ENCODE measurements at regions not wholly inside any gene's neighbourhood (a gene's known extent, or its start where the extent isn't known, plus 50 kb on each side); places are given as distances from the start of the nearest gene placed in this dataset.

DNA sequence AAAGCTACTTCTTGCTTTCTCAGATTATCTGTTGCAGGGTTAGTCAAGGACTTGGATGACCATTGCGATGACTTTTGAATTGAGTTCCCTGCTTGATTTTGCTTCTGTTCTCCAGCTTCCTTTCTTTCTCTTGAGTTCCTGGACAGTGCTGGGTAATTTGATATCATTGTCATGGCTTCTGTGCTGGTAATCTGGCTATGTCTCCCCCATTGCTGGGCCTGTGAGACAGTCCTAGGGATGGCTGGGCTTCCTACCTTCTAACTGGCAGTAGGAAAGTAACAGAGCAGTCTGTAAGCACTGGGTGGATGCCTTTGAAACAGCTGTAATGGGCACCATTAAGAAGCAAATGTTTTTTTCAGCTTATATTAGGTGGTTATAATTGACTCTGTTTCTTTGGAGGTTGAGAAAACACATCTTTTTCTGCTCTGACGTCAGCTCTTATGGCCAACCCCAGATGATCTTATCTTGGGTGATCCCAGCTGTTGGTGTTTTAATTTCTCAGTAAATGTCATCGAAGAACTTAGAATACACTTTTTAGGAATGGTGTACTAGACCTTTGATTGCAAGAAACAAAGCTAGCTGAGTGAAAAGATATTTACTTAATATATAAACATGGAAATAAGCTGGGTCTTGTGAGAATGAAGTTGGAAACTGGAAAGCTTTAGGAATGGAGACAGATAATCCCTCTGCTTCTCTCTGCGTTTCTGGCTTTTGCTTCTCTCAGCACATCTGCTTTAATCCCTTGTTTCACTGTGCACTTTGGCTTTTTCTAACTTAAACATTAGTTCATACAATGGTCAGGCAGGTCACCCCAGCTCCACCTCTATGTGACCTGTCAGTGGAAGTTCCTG, 195.0 kb upstream of the MAN1A1 start:
- H3K4me3 ChIP-seq (ENCODE audit: low read depth, low read length): no peak overlapping the region
- in situ Hi-C loops (cut with HindIII; ENCODE audit: low sequenced_read_pairs): no loop called here
- no peak for TF ChIP-seq CTCF (IDR thresholded peaks at IDR 0.05; ENCODE audit: low read depth, low read length, missing control alignments)
- no peak for DNase-seq (ENCODE audit: low read depth)

- no peak for TF ChIP-seq CTCF (IDR thresholded peaks at IDR 0.05; ENCODE audit: low read depth, low read length, missing control alignments)
- DNase-seq (ENCODE audit: low read depth): no peak
- in situ Hi-C loops (cut with HindIII; ENCODE audit: low sequenced_read_pairs): no loop called here
- no peak overlapping the region for H3K4me3 ChIP-seq (ENCODE audit: low read depth, low read length)
Observed at GRCh38 chr6:119543332-119543731, 193.8 kb upstream of the MAN1A1 start.

DNA sequence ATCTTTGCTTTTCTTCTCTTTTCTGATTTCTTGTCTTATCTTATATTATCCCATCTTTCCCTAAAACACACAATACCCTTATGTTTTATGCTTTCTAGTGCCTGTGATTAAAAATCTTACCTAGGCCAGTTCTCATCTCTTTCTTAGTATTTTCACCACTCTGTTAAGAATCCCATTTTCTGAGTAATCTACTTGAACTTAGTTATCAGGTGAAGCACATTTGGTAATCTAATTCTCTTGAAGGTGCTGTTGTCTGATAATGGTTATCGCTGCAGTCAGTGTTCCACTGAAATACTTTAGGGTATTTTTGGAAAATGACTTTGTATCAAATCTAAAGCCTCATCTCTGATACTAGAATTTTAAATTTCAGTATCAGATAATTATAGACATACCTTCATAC, 192.5 kb upstream of the MAN1A1 start:
- no peak for TF ChIP-seq CTCF (IDR thresholded peaks at IDR 0.05; ENCODE audit: low read depth, low read length, missing control alignments)
- in situ Hi-C loops (cut with HindIII; ENCODE audit: low sequenced_read_pairs): no loop called here
- no peak overlapping the region for H3K4me3 ChIP-seq (ENCODE audit: low read depth, low read length)
- DNase-seq (ENCODE audit: low read depth): no peak

- DNase-seq (ENCODE audit: low read depth): peak; percentile 98
- in situ Hi-C loops (cut with HindIII; ENCODE audit: low sequenced_read_pairs): no loop called here
Observed at GRCh38 chr6:119541132-119541905, 191.8 kb upstream of the MAN1A1 start.

DNA sequence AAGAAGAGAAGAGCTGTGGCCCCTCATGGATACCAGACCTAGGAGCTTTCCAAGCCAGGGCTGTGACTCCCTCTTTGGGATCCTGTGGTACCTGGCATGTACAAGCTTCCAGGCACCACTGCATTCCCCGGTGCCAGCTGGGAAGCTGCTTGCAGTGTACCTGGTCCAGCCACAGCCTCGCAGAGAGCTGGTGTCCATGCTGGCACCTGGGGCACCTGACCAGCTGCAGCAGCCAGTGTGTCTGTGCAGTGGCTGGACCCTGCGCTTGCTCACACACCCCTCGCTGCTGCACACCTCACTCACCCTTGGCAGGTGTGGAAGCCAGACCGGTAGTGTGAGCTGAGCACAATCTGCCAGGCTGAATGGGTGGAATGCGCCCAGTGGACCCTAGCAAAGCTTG, 190.9 kb upstream of the MAN1A1 start:
- TF ChIP-seq CTCF (IDR thresholded peaks at IDR 0.05; ENCODE audit: low read depth, low read length, missing control alignments): no peak
- H3K4me3 ChIP-seq (ENCODE audit: low read depth, low read length): no peak overlapping the region
- DNase-seq (ENCODE audit: low read depth): no peak
- in situ Hi-C loops (cut with HindIII; ENCODE audit: low sequenced_read_pairs): no loop called here

More at GRCh38 chr6:119541132-119541905, 191.8 kb upstream of the MAN1A1 start:
- H3K4me3 ChIP-seq (ENCODE audit: low read depth, low read length): no peak overlapping the region
- no peak for TF ChIP-seq CTCF (IDR thresholded peaks at IDR 0.05; ENCODE audit: low read depth, low read length, missing control alignments)

GRCh38 chr6:119539066-119539746, 189.6 kb upstream of the MAN1A1 start:
- DNase-seq (ENCODE audit: low read depth): no peak
- H3K4me3 ChIP-seq (ENCODE audit: low read depth, low read length): no peak overlapping the region
- TF ChIP-seq CTCF (IDR thresholded peaks at IDR 0.05; ENCODE audit: low read depth, low read length, missing control alignments): no peak
- in situ Hi-C loops (cut with HindIII; ENCODE audit: low sequenced_read_pairs): no loop called here
